COLO668 (cell line): ENCODE measurements at regions not wholly inside any gene's neighbourhood (a gene's known extent, or its start where the extent isn't known, plus 50 kb on each side); places are given as distances from the start of the nearest gene placed in this dataset.

Source experiments
- DNase-seq: peaks from one replicate; lab custom pipeline; 2025; ENCODE audit not compliant: unreplicated experiment; lab: John Stamatoyannopoulos, UW

- DNase-seq, result no peak
Measured at GRCh38 chr14:98736701-98737338, 535.2 kb downstream of the BCL11B start.

GRCh38 chr14:98741523-98741922, 530.5 kb downstream of the BCL11B start:
- DNase-seq, result no peak

- DNase-seq, result no peak
Measured at GRCh38 chr14:98742001-98742400, 530.0 kb downstream of the BCL11B start.

GRCh38 chr14:98743536-98743935, 528.5 kb downstream of the BCL11B start:
- DNase-seq, result no peak

GRCh38 chr14:98748966-98749365, 523.0 kb downstream of the BCL11B start:
- no peak for DNase-seq

- DNase-seq, result no peak
Measured at GRCh38 chr14:98751110-98751509, 520.9 kb downstream of the BCL11B start.

GRCh38 chr14:98752660-98753059, 519.3 kb downstream of the BCL11B start:
- no peak for DNase-seq

GRCh38 chr14:98754343-98755020, 517.5 kb downstream of the BCL11B start:
- no peak for DNase-seq

GRCh38 chr14:98756749-98757148, 515.2 kb downstream of the BCL11B start:
- no peak for DNase-seq

GRCh38 chr14:98758440-98758839, 513.6 kb downstream of the BCL11B start:
- no peak for DNase-seq

- no peak for DNase-seq
Measured at GRCh38 chr14:98761993-98762392, 510.0 kb downstream of the BCL11B start.

- no peak for DNase-seq
Measured at GRCh38 chr14:98766818-98767217, 505.2 kb downstream of the BCL11B start.

- no peak for DNase-seq
Measured at GRCh38 chr14:98769326-98769725, 502.7 kb downstream of the BCL11B start.

GRCh38 chr14:98770151-98770550, 501.8 kb downstream of the BCL11B start:
- no peak for DNase-seq

- DNase-seq, result no peak
Measured at GRCh38 chr14:98773814-98774213, 498.2 kb downstream of the BCL11B start.

GRCh38 chr14:98775892-98776291, 496.1 kb downstream of the BCL11B start:
- no peak for DNase-seq

GRCh38 chr14:98782062-98782461, 489.9 kb downstream of the BCL11B start:
- no peak for DNase-seq

- no peak for DNase-seq
Measured at GRCh38 chr14:98785578-98785977, 486.4 kb downstream of the BCL11B start.

- DNase-seq, result no peak
Measured at GRCh38 chr14:98786456-98786855, 485.5 kb downstream of the BCL11B start.

- DNase-seq, result no peak
Measured at GRCh38 chr14:98791661-98792060, 480.3 kb downstream of the BCL11B start.

- no peak for DNase-seq
Measured at GRCh38 chr14:98792171-98792570, 479.8 kb downstream of the BCL11B start.

GRCh38 chr14:98798099-98798498, 473.9 kb downstream of the BCL11B start:
- no peak for DNase-seq

GRCh38 chr14:98799891-98800290, 472.1 kb downstream of the BCL11B start:
- DNase-seq, result no peak
